Astrocyte of the cerebellum (primary cell): ENCODE measurements at regions not wholly inside any gene's neighbourhood (a gene's known extent, or its start where the extent isn't known, plus 50 kb on each side); places are given as distances from the start of the nearest gene placed in this dataset.

Experiments used
- DNase-seq: peaks from one replicate; pipeline ENCODE4 v3.0.0-alpha.2; 2011; ENCODE audit warnings: low read depth
- H3K4me3 ChIP-seq: 2 replicates; pipeline ENCODE4 v1.5.1; 2011; ENCODE audit warnings: mild to moderate bottlenecking, low read depth, low read length, moderate library complexity
- in situ Hi-C: cut with HindIII; loops from 2 replicates; pipeline ENCODE4 v1.10.0; 2017; ENCODE audit warnings: low sequenced_read_pairs
- TF ChIP-seq, protein P1 (sequence below): IDR thresholded peaks from 2 replicates; pipeline ENCODE4 v1.5.1; 2012; ENCODE audit warnings: low read length, low read depth, moderate library complexity, mild to moderate bottlenecking; ENCODE audit errors: missing control alignments

DNA sequence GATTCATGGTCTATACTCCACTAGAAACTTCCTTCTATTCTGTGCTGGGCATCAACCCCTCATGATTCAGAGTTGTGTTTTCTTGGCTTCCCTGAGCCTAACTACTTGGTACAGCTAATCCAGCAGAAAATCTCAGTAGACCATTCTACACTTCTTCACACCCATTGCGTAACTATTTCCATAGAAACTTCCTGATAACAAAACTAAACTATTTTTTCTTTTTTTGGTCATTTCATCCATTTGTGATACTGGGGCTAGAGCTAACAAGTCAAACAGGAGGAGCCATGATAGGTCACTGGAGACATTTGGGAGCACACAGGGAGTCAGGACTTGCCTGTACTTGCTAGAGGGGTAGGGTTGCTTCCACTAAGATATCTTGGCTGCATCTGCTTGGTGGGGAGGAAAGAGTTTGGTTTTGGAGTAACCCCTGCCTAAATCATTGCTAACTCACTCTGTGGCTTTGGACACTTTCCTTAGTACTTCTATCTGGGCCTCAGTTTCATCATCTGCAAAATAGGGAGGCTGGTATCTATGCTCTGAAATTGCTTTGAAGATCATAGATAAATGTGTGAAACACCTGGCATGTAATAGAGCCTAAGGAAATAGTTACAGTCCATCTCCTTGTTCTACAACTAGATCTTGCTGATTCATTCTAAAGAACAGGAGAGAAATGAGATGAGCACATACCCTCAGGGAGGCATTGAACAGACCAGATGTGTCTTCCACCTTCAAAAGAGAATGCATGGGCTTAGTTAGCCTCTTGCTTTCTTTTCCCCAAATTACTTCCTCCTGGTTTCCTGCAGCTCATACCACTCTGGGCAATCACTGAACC is 127.9 kb upstream of the ADGRF1 start:
- in situ Hi-C loops, result no loop called here
- TF ChIP-seq, protein P1, sequence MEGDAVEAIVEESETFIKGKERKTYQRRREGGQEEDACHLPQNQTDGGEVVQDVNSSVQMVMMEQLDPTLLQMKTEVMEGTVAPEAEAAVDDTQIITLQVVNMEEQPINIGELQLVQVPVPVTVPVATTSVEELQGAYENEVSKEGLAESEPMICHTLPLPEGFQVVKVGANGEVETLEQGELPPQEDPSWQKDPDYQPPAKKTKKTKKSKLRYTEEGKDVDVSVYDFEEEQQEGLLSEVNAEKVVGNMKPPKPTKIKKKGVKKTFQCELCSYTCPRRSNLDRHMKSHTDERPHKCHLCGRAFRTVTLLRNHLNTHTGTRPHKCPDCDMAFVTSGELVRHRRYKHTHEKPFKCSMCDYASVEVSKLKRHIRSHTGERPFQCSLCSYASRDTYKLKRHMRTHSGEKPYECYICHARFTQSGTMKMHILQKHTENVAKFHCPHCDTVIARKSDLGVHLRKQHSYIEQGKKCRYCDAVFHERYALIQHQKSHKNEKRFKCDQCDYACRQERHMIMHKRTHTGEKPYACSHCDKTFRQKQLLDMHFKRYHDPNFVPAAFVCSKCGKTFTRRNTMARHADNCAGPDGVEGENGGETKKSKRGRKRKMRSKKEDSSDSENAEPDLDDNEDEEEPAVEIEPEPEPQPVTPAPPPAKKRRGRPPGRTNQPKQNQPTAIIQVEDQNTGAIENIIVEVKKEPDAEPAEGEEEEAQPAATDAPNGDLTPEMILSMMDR, result no peak
- no peak overlapping the region for H3K4me3 ChIP-seq
- no peak for DNase-seq

- TF ChIP-seq, protein P1, result no peak
- in situ Hi-C loops, result no loop called here
- no peak overlapping the region for H3K4me3 ChIP-seq
- peak; percentile 90 for DNase-seq
These were observed 126.0 kb upstream of the ADGRF1 start for GRCh38 chr6:47168180-47168579.

- in situ Hi-C loops, result no loop called here
- H3K4me3 ChIP-seq, result no peak overlapping the region
- DNase-seq, result no peak
- TF ChIP-seq, protein P1, result no peak
These were observed 123.8 kb upstream of the ADGRF1 start for GRCh38 chr6:47165918-47166317.

- in situ Hi-C loops, result no loop called here
- no peak for DNase-seq
- no peak overlapping the region for H3K4me3 ChIP-seq
- TF ChIP-seq, protein P1, result no peak
These were observed 122.7 kb upstream of the ADGRF1 start for GRCh38 chr6:47164877-47165276.

- H3K4me3 ChIP-seq, result no peak overlapping the region
- TF ChIP-seq, protein P1, result no peak
- no peak for DNase-seq
- in situ Hi-C loops, result no loop called here
These were observed 121.4 kb upstream of the ADGRF1 start for GRCh38 chr6:47163536-47163935.

- in situ Hi-C loops, result no loop called here
These were observed 120.7 kb upstream of the ADGRF1 start for GRCh38 chr6:47162793-47163192.

More at GRCh38 chr6:47162793-47163192, 120.7 kb upstream of the ADGRF1 start:
- H3K4me3 ChIP-seq, result no peak overlapping the region
- no peak for DNase-seq
- TF ChIP-seq, protein P1, result no peak
